ENCODE measurements at regions not wholly inside any gene's neighbourhood (a gene's known extent, or its start where the extent isn't known, plus 50 kb on each side); places are given as distances from the start of the nearest gene placed in this dataset.

DNA sequence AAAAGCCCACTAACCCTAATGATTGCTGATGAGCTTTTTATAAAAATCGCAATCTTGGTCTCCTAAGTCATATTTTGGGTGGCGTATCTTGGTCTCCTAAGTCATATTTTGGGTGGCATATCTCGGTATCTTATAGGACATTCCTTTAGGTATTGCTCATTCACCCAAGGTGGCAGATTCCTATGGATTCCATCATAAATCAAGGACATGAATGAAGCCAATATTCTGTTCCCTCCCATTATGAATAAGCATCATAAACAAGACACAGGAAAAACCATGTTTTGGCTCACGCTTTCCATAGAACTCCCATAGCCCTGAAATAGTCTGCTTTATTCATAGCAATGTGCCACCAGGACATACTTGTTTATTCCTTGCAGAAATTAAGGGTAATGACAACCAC, 95.0 kb upstream of the CD99 start:
- no peak for TF ChIP-seq ZBTB48 (tag by site-specific recombination; IDR thresholded peaks at IDR 0.05)
- TF ChIP-seq, protein P1, sequence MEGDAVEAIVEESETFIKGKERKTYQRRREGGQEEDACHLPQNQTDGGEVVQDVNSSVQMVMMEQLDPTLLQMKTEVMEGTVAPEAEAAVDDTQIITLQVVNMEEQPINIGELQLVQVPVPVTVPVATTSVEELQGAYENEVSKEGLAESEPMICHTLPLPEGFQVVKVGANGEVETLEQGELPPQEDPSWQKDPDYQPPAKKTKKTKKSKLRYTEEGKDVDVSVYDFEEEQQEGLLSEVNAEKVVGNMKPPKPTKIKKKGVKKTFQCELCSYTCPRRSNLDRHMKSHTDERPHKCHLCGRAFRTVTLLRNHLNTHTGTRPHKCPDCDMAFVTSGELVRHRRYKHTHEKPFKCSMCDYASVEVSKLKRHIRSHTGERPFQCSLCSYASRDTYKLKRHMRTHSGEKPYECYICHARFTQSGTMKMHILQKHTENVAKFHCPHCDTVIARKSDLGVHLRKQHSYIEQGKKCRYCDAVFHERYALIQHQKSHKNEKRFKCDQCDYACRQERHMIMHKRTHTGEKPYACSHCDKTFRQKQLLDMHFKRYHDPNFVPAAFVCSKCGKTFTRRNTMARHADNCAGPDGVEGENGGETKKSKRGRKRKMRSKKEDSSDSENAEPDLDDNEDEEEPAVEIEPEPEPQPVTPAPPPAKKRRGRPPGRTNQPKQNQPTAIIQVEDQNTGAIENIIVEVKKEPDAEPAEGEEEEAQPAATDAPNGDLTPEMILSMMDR (tag by site-specific recombination; IDR thresholded peaks at IDR 0.05): no peak
- TF ChIP-seq, protein P2, sequence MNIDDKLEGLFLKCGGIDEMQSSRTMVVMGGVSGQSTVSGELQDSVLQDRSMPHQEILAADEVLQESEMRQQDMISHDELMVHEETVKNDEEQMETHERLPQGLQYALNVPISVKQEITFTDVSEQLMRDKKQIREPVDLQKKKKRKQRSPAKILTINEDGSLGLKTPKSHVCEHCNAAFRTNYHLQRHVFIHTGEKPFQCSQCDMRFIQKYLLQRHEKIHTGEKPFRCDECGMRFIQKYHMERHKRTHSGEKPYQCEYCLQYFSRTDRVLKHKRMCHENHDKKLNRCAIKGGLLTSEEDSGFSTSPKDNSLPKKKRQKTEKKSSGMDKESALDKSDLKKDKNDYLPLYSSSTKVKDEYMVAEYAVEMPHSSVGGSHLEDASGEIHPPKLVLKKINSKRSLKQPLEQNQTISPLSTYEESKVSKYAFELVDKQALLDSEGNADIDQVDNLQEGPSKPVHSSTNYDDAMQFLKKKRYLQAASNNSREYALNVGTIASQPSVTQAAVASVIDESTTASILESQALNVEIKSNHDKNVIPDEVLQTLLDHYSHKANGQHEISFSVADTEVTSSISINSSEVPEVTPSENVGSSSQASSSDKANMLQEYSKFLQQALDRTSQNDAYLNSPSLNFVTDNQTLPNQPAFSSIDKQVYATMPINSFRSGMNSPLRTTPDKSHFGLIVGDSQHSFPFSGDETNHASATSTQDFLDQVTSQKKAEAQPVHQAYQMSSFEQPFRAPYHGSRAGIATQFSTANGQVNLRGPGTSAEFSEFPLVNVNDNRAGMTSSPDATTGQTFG (tag by site-specific recombination; IDR thresholded peaks at IDR 0.05; ENCODE audit: borderline replicate concordance): no peak
- no peak for TF ChIP-seq ZNF658 (tag by site-specific recombination; IDR thresholded peaks at IDR 0.05)
- TF ChIP-seq ZNF707 (tag by site-specific recombination; IDR thresholded peaks at IDR 0.05): no peak
- no peak for TF ChIP-seq ZNF76 (tag by site-specific recombination; IDR thresholded peaks at IDR 0.05; ENCODE audit: borderline replicate concordance, low read depth)
- no peak for TF ChIP-seq ZNF184 (tag by site-specific recombination; IDR thresholded peaks at IDR 0.05)
- no peak for TF ChIP-seq ZIC2 (tag by site-specific recombination; IDR thresholded peaks at IDR 0.05)
- TF ChIP-seq ZNF48 (tag by site-specific recombination; IDR thresholded peaks at IDR 0.05): no peak
- no peak for TF ChIP-seq ZBTB1 (tag by site-specific recombination; IDR thresholded peaks at IDR 0.05)

Measured in HEK293 (cell line).